B cell (primary cell): ENCODE measurements at regions not wholly inside any gene's neighbourhood (a gene's known extent, or its start where the extent isn't known, plus 50 kb on each side); places are given as distances from the start of the nearest gene placed in this dataset.

Source experiments
- ATAC-seq: fragments of 200-7000 bp; cut with Tn5 transposase; one replicate; pipeline ENCODE4 v1.10.0; 2021; ENCODE audit warnings: low read depth, mild to moderate bottlenecking, moderate number of reproducible peaks, moderate library complexity
- CTCF ChIA-PET: fragments of 350-600 bp; sonication (Branson Sonifier 250); formaldehyde crosslinking; loops from one replicate; lab custom pipeline; 2021; ENCODE audit warnings: antibody characterized with exemption, inconsistent platforms; lab: Charles Lee
- POLR2A ChIA-PET: fragments of 350-600 bp; sonication (Branson Sonifier 250); formaldehyde crosslinking; loops from one replicate; lab custom pipeline; 2021; ENCODE audit warnings: antibody characterized with exemption; lab: Charles Lee
- DNase-seq: peaks from one replicate; pipeline ENCODE4 v3.0.0; 2013
- H2AFZ ChIP-seq: 2 replicates; pipeline ENCODE4 v1.6.1; 2012; ENCODE audit warnings: mild to moderate bottlenecking, low read depth, low read length; ENCODE audit not compliant: insufficient read depth, poor library complexity, severe bottlenecking
- H3K27ac ChIP-seq, 2 donors: 1 replicate in 1 of 2; 2 replicates in 1 of 2; pipeline ENCODE4 v1.5.1; 2012 to 2013; ENCODE audit warnings: low read length in 2 of 2, mild to moderate bottlenecking in 2 of 2, moderate library complexity in 1 of 2
- H3K27me3 ChIP-seq, 4 experiments: fragments of 200-600 bp in 1 of 4; sonication (generic) in 1 of 4; replicated peaks in 1 of 4; 1 replicate in 2 of 4; 2 replicates in 2 of 4; pipeline versions ENCODE4 v1.6.1 to v1.7.0; 2013 to 2016; ENCODE audit warnings: low read length in 3 of 4, mild to moderate bottlenecking in 2 of 4, mixed read lengths in 1 of 4, moderate library complexity in 1 of 4; ENCODE audit not compliant: insufficient read depth in 4 of 4, control insufficient read depth in 3 of 4; ENCODE audit errors: control extremely low read depth in 1 of 4
- H3K36me3 ChIP-seq, 2 experiments: replicated peaks in 1 of 2; 1 replicate in 1 of 2; 2 replicates in 1 of 2; pipeline versions ENCODE4 v1.6.1 to v1.7.1; 2013; ENCODE audit warnings: low read length in 1 of 2; ENCODE audit not compliant: insufficient read depth in 2 of 2, control insufficient read depth in 1 of 2; ENCODE audit errors: control extremely low read depth in 1 of 2, extremely low read depth in 1 of 2
- H3K4me1 ChIP-seq, 2 donors: fragments of 200-600 bp in 1 of 2; sonication (generic) in 1 of 2; 1 replicate in 1 of 2; 2 replicates in 1 of 2; pipeline versions ENCODE4 v1.5.1 to v1.6.1; 2013 to 2017; ENCODE audit warnings: low read length in 2 of 2; ENCODE audit not compliant: control insufficient read depth in 2 of 2, insufficient read depth in 2 of 2
- H3K4me2 ChIP-seq: replicated peaks from 2 replicates; pipeline ENCODE3; 2012; ENCODE audit warnings: mild to moderate bottlenecking, low read depth, low read length; ENCODE audit not compliant: poor library complexity, severe bottlenecking
- H3K4me3 ChIP-seq, 5 experiments: fragments of 200-600 bp in 1 of 5; sonication (generic) in 1 of 5; 1 replicate in 3 of 5; 2 replicates in 2 of 5; pipeline versions ENCODE4 v1.5.1 to v1.7.0; 2011 to 2016; ENCODE audit warnings: low read length in 4 of 5, mild to moderate bottlenecking in 4 of 5, low read depth in 2 of 5, control low read depth in 1 of 5, moderate library complexity in 1 of 5; ENCODE audit not compliant: insufficient read depth in 1 of 5; ENCODE audit errors: control extremely low read depth in 1 of 5, extremely low read depth in 1 of 5
- H3K79me2 ChIP-seq: fragments of 200-600 bp; sonication (generic); one replicate; pipeline ENCODE4 v1.6.0; 2016; ENCODE audit warnings: low read length; ENCODE audit not compliant: control insufficient read depth, insufficient read depth
- H3K9ac ChIP-seq: fragments of 200-600 bp; sonication (generic); 2 replicates; pipeline ENCODE4 v1.6.1; 2017; ENCODE audit warnings: mild to moderate bottlenecking, low read length, moderate library complexity
- H3K9me3 ChIP-seq, 3 donors: one replicate each; pipeline versions ENCODE4 v1.6.1 to v1.7.1; 2013; ENCODE audit warnings: low read length in 2 of 3; ENCODE audit not compliant: control insufficient read depth in 2 of 3, insufficient read depth in 1 of 3; ENCODE audit errors: control extremely low read depth in 1 of 3
- H4K20me1 ChIP-seq: 2 replicates; pipeline ENCODE4 v1.6.0; 2012; ENCODE audit warnings: mild to moderate bottlenecking, low read length; ENCODE audit not compliant: insufficient read depth, control insufficient read depth, poor library complexity, severe bottlenecking
- H3K27ac Mint-ChIP-seq: one replicate; pipeline ENCODE4 v1.8.0; 2021; ENCODE audit warnings: mixed read lengths
- H3K27me3 Mint-ChIP-seq: one replicate; pipeline ENCODE4 v1.8.0; 2021; ENCODE audit warnings: mixed read lengths
- H3K4me1 Mint-ChIP-seq: one replicate; pipeline ENCODE4 v1.8.0; 2021; ENCODE audit warnings: mixed read lengths
- H3K4me3 Mint-ChIP-seq: one replicate; pipeline ENCODE4 v1.8.0; 2021; ENCODE audit warnings: mixed read lengths
- H3K9me3 Mint-ChIP-seq: one replicate; pipeline ENCODE4 v1.8.0; 2022; ENCODE audit warnings: mixed read lengths; ENCODE audit not compliant: insufficient read depth
- EZH2 ChIP-seq: IDR thresholded peaks from 2 replicates; pipeline ENCODE4 v1.6.1; 2012; ENCODE audit warnings: borderline replicate concordance, low read depth, mild to moderate bottlenecking, moderate library complexity, low read length; ENCODE audit not compliant: insufficient read depth, poor library complexity, severe bottlenecking
- WGBS: methylation state at CpG from one replicate; pipeline ENCODE4 v1.1.5; 2013; ENCODE audit warnings: missing lambda C conversion rate; ENCODE audit not compliant: insufficient coverage; 5-methylcytosine and 5-hydroxymethylcytosine counted together
- intact Hi-C: fragments of 100-400 bp; cut with micrococcal nuclease; formaldehyde crosslinking; loops from one replicate; pipeline ENCODE4 v1.10.0; 2022
- TF ChIP-seq, protein P1 (sequence below): fragments of 200-600 bp; IDR thresholded peaks from one replicate; pipeline ENCODE4 v1.8.0; 2022; ENCODE audit warnings: antibody characterized with exemption, mild to moderate bottlenecking

- Histone ChIP-seq H4K20me1 (no peaks in the 10 kb centered on the region), H3K4me1 (no peaks in the 10 kb centered on the region), H3K27ac (no peak overlapping the region), H3K4me3 (no peak overlapping the region), H3K36me3 (no peaks in the 10 kb centered on the region), H3K9me3 (no peaks in the 10 kb centered on the region), H3K9ac (no peak overlapping the region), H2AFZ (no peak overlapping the region), H3K79me2 (no peaks in the 10 kb centered on the region), H3K4me2 (no peak overlapping the region), H3K27me3 (no peaks in the 10 kb centered on the region)
- H3K4me3 Mint-ChIP-seq = no peak overlapping the region
- intact Hi-C loops = no loop called here
- TF ChIP-seq EZH2 = no peak
- TF ChIP-seq, protein P1, sequence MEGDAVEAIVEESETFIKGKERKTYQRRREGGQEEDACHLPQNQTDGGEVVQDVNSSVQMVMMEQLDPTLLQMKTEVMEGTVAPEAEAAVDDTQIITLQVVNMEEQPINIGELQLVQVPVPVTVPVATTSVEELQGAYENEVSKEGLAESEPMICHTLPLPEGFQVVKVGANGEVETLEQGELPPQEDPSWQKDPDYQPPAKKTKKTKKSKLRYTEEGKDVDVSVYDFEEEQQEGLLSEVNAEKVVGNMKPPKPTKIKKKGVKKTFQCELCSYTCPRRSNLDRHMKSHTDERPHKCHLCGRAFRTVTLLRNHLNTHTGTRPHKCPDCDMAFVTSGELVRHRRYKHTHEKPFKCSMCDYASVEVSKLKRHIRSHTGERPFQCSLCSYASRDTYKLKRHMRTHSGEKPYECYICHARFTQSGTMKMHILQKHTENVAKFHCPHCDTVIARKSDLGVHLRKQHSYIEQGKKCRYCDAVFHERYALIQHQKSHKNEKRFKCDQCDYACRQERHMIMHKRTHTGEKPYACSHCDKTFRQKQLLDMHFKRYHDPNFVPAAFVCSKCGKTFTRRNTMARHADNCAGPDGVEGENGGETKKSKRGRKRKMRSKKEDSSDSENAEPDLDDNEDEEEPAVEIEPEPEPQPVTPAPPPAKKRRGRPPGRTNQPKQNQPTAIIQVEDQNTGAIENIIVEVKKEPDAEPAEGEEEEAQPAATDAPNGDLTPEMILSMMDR = no peak
- DNase-seq (no peak), ATAC-seq (no peak)
- peaks cover 10% of the 10 kb centered on the region for H3K27me3 Mint-ChIP-seq
- no peak overlapping the region for H3K27ac Mint-ChIP-seq
- ChIA-PET CTCF (no interaction called here), POLR2A (no interaction called here)
- 77% methylated on average over 8 of the region's 12 CpGs for WGBS
- no peaks in the 10 kb centered on the region for H3K9me3 Mint-ChIP-seq
- H3K4me1 Mint-ChIP-seq = peaks cover 2% of the 10 kb centered on the region
Observed at GRCh38 chr6:169847141-169847674, 95.8 kb downstream of the ERMARD start.

DNA sequence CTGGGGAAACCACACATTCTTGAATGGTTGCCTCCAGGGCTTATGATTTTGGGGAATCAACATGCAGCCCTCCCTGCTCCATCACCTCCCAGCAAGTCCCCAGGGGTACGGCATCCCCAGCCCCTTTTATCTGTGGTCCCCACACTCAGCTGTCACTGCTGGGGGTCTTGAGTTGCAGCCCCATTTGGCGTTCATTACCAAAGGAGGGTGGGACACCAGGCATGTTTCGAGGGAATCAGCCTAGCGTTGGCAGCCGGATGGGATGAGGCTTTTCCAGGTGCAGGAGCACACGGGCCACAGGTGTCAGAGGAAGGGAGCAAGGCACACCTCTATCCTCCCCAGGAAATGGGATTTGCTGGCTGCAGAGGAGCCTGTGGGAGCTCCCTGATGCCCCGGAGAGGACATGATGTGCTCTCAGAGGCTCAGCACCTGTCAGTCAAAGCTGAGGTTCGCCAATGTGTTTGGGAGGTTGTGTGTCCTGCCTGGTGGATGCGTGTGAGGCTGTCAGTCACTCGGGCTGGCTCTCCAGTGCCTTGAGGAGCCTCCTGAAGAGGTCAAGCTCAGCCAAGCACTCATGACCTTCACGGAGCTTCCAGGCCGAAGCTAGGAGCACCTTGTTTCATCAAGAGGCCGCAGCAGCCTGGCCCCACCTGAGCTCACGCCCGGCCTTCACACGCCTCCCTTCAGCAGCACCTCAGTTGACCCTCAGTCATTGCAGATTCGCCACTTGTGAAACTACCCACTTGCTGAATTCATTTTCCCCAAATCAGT is 95.0 kb downstream of the ERMARD start:
- no peaks in the 10 kb centered on the region for H3K27me3 ChIP-seq
- H3K4me3 ChIP-seq = no peak overlapping the region
- H2AFZ ChIP-seq = no peak overlapping the region
- Mint-ChIP-seq H3K9me3 (no peaks in the 10 kb centered on the region), H3K4me1 (peaks cover 2% of the 10 kb centered on the region), H3K27me3 (peaks cover 10% of the 10 kb centered on the region), H3K4me3 (no peak overlapping the region), H3K27ac (no peak overlapping the region)
- DNase-seq = no peak
- no peaks in the 10 kb centered on the region for H3K79me2 ChIP-seq
- H3K9ac ChIP-seq = no peak overlapping the region
- TF ChIP-seq, protein P1 = no peak
- no peak for TF ChIP-seq EZH2
- no peaks in the 10 kb centered on the region for H4K20me1 ChIP-seq
- POLR2A ChIA-PET = no interaction called here
- CTCF ChIA-PET = no interaction called here
- no peak overlapping the region for H3K27ac ChIP-seq
- H3K36me3 ChIP-seq = no peaks in the 10 kb centered on the region
- no peaks in the 10 kb centered on the region for H3K9me3 ChIP-seq
- H3K4me2 ChIP-seq = no peak overlapping the region
- WGBS = 95% methylated on average over 16 of the region's 17 CpGs
- intact Hi-C loops = no loop called here
- no peaks in the 10 kb centered on the region for H3K4me1 ChIP-seq
- no peak for ATAC-seq
